Activated CD8-positive, alpha-beta memory T cell treated with anti-CD3 and anti-CD28 coated beads, Interleukin-2, amount 50 U/mL, for 24 hours (primary cell): ENCODE measurements at regions not wholly inside any gene's neighbourhood (a gene's known extent, or its start where the extent isn't known, plus 50 kb on each side); places are given as distances from the start of the nearest gene placed in this dataset.
"Not testable (repeated sequence)": the region's sequence is repeated elsewhere in the genome, so short reads cannot be mapped to it uniquely, and the experiment has no call there.

Experiments used
- DNase-seq: peaks from one replicate; pipeline ENCODE4 v3.0.0-alpha.2; 2020; ENCODE audit errors: extremely low read depth

- DNase-seq = no peak
These were observed 605.3 kb downstream of the KCNT2 start for GRCh38 chr1:196002906-196003305.

- DNase-seq = not testable (repeated sequence)
These were observed 605.9 kb downstream of the KCNT2 start for GRCh38 chr1:196002296-196002695.

- DNase-seq = no peak
These were observed 607.1 kb downstream of the KCNT2 start for GRCh38 chr1:196001188-196001587.

- no peak for DNase-seq
These were observed 609.2 kb downstream of the KCNT2 start for GRCh38 chr1:195999022-195999421.

- DNase-seq = no peak
These were observed 626.6 kb downstream of the KCNT2 start for GRCh38 chr1:195981448-195982139.

- DNase-seq = no peak
These were observed 628.6 kb downstream of the KCNT2 start for GRCh38 chr1:195979646-195980045.

GRCh38 chr1:195973311-195973904 is 634.8 kb downstream of the KCNT2 start:
- no peak for DNase-seq

GRCh38 chr1:195971589-195971988 is 636.7 kb downstream of the KCNT2 start:
- DNase-seq = no peak

- no peak for DNase-seq
These were observed 638.0 kb downstream of the KCNT2 start for GRCh38 chr1:195970209-195970608.

GRCh38 chr1:195965475-195965874 is 642.8 kb downstream of the KCNT2 start:
- DNase-seq = no peak

- DNase-seq = no peak
These were observed 643.2 kb downstream of the KCNT2 start for GRCh38 chr1:195965036-195965435.

GRCh38 chr1:195964516-195964915 is 643.7 kb downstream of the KCNT2 start:
- no peak for DNase-seq

- DNase-seq = no peak
These were observed 646.2 kb downstream of the KCNT2 start for GRCh38 chr1:195962051-195962450.

- DNase-seq = no peak
These were observed 647.7 kb downstream of the KCNT2 start for GRCh38 chr1:195960580-195960979.

- DNase-seq = no peak
These were observed 650.1 kb downstream of the KCNT2 start for GRCh38 chr1:195958131-195958530.

- no peak for DNase-seq
These were observed 651.4 kb downstream of the KCNT2 start for GRCh38 chr1:195956845-195957244.

- no peak for DNase-seq
These were observed 653.4 kb downstream of the KCNT2 start for GRCh38 chr1:195954848-195955247.

GRCh38 chr1:195951313-195951712 is 656.9 kb downstream of the KCNT2 start:
- DNase-seq = no peak

- no peak for DNase-seq
These were observed 659.9 kb downstream of the KCNT2 start for GRCh38 chr1:195948123-195948895.

GRCh38 chr1:195946500-195946899 is 661.7 kb downstream of the KCNT2 start:
- DNase-seq = no peak

GRCh38 chr1:195941795-195942194 is 666.4 kb downstream of the KCNT2 start:
- DNase-seq = no peak

- no peak for DNase-seq
These were observed 666.9 kb downstream of the KCNT2 start for GRCh38 chr1:195941314-195941713.

- no peak for DNase-seq
These were observed 668.4 kb downstream of the KCNT2 start for GRCh38 chr1:195939844-195940243.
